NB4 (cell line): ENCODE measurements at regions not wholly inside any gene's neighbourhood (a gene's known extent, or its start where the extent isn't known, plus 50 kb on each side); places are given as distances from the start of the nearest gene placed in this dataset.

Experiments
- MYC ChIP-seq: IDR thresholded peaks from 2 replicates; pipeline ENCODE4 v1.6.1; 2011; ENCODE audit warnings: low read depth, low read length
- POLR2A ChIP-seq: IDR thresholded peaks from 2 replicates; pipeline ENCODE4 v1.6.1; 2011; ENCODE audit warnings: mild to moderate bottlenecking; ENCODE audit not compliant: insufficient read length; ENCODE audit errors: extremely low read depth
- TF ChIP-seq, protein P1 (sequence below): IDR thresholded peaks from one replicate; pipeline ENCODE4 v1.5.1; 2012; ENCODE audit warnings: low read depth, low read length

DNA sequence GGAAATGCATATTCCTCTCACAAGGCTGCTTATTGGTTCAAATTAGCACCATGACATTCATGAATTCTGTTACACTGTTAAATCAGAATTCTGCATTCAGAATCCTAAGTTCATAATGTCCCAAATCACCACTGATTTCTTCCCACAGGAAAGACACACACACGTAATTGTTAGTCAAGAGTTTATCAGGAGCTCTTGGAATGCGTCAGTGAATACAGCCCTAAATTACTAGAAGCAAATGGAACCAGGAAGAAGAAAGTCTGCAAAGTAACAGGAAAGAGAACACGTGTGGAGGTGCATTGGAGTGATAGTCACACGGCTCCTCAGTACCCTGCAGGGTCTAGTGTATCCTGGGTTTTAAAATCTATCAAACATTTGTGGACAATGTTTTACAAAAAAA lies 110.2 kb downstream of the ANXA2R start:
- TF ChIP-seq POLR2A (no peak), MYC (no peak)
- TF ChIP-seq, protein P1, sequence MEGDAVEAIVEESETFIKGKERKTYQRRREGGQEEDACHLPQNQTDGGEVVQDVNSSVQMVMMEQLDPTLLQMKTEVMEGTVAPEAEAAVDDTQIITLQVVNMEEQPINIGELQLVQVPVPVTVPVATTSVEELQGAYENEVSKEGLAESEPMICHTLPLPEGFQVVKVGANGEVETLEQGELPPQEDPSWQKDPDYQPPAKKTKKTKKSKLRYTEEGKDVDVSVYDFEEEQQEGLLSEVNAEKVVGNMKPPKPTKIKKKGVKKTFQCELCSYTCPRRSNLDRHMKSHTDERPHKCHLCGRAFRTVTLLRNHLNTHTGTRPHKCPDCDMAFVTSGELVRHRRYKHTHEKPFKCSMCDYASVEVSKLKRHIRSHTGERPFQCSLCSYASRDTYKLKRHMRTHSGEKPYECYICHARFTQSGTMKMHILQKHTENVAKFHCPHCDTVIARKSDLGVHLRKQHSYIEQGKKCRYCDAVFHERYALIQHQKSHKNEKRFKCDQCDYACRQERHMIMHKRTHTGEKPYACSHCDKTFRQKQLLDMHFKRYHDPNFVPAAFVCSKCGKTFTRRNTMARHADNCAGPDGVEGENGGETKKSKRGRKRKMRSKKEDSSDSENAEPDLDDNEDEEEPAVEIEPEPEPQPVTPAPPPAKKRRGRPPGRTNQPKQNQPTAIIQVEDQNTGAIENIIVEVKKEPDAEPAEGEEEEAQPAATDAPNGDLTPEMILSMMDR: no peak
